PFSK-1 (cell line): ENCODE measurements at regions not wholly inside any gene's neighbourhood (a gene's known extent, or its start where the extent isn't known, plus 50 kb on each side); places are given as distances from the start of the nearest gene placed in this dataset.

Experiments used
- FOXP2 ChIP-seq: optimal IDR thresholded peaks from 2 replicates; pipeline ENCODE3; 2011; ENCODE audit warnings: borderline replicate concordance, control low read depth, inconsistent platforms; ENCODE audit not compliant: insufficient read depth; ENCODE audit errors: extremely low read length, extremely low read depth
- POLR2AphosphoS5 ChIP-seq: IDR thresholded peaks from 2 replicates; pipeline ENCODE4 v1.6.1; 2012; ENCODE audit warnings: low read depth, mild to moderate bottlenecking, control low read depth, low read length, moderate library complexity
- REST ChIP-seq, 2 experiments: IDR thresholded peaks; 2 replicates each; pipeline versions ENCODE4 v1.6.1 to v1.8.0; 2011 to 2012; ENCODE audit warnings: low read depth in 2 of 2, low read length in 2 of 2, control low read depth in 1 of 2, inconsistent platforms in 1 of 2, mild to moderate bottlenecking in 1 of 2, moderate library complexity in 1 of 2; ENCODE audit not compliant: insufficient read depth in 1 of 2
- SIN3A ChIP-seq: IDR thresholded peaks from 2 replicates; pipeline ENCODE4 v1.6.1; 2012; ENCODE audit warnings: mild to moderate bottlenecking, low read length, moderate library complexity, borderline replicate concordance; ENCODE audit not compliant: insufficient read depth
- TAF1 ChIP-seq: IDR thresholded peaks from 2 replicates; pipeline ENCODE4 v1.6.1; 2012; ENCODE audit warnings: low read length, control low read depth, borderline replicate concordance; ENCODE audit not compliant: insufficient read depth

GRCh38 chr12:92400006-92400405, 254.4 kb upstream of the BTG1 start:
- no peak for TF ChIP-seq SIN3A

DNA sequence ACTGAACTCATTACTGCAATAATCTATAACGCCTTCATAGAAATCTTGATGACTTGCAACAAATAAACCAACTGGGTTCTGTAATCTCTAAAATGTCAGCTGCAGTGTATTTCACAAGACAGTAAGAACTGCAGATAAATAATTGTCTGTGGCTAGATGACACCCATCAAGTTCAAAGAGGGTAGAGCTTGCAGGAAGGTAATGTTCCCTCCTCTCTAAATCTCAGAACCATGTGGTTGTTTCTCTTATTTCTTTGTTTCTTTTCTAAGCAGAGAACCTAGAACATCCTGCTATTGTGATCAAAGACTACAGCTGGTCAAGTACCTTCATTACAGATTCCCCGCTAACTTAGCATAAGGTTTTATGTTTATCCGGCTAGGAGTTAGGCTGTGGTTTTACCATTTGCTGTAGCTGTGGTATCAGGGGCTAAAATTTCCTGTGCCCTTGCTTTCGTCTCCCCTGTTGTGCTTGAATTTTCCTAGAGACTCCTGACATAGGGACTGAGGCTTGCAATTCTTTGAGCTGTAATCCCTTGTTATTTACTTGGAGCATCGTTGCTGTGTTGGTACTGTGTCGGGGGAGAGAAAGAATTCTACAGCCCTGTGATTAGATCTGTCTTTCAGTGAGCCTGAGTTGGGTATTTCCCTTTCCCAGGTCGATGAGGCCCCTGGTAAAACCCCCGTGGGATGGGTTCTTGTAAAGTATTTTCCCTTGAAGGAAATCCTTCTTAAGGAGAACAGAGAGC, 253.1 kb upstream of the BTG1 start:
- no peak for TF ChIP-seq FOXP2
- no peak for TF ChIP-seq POLR2AphosphoS5
- TF ChIP-seq TAF1 = no peak
- no peak for TF ChIP-seq REST (IDR thresholded peaks at IDR 0.05; ENCODE audit: insufficient read depth in 1 of 2, low read depth in 2 of 2, low read length in 2 of 2)
- TF ChIP-seq SIN3A = no peak

GRCh38 chr12:92396647-92397252, 251.1 kb upstream of the BTG1 start:
- TF ChIP-seq SIN3A = no peak
- TF ChIP-seq TAF1 = no peak
- no peak for TF ChIP-seq FOXP2
- no peak for TF ChIP-seq POLR2AphosphoS5
- TF ChIP-seq REST (IDR thresholded peaks at IDR 0.05; ENCODE audit: insufficient read depth in 1 of 2, low read depth in 2 of 2, low read length in 2 of 2) = no peak

- TF ChIP-seq SIN3A (no peak), FOXP2 (no peak), REST (IDR thresholded peaks at IDR 0.05; ENCODE audit: insufficient read depth in 1 of 2, low read depth in 2 of 2, low read length in 2 of 2) (no peak), TAF1 (no peak), POLR2AphosphoS5 (no peak)
Observed at GRCh38 chr12:92395322-92395721, 249.7 kb upstream of the BTG1 start.

DNA sequence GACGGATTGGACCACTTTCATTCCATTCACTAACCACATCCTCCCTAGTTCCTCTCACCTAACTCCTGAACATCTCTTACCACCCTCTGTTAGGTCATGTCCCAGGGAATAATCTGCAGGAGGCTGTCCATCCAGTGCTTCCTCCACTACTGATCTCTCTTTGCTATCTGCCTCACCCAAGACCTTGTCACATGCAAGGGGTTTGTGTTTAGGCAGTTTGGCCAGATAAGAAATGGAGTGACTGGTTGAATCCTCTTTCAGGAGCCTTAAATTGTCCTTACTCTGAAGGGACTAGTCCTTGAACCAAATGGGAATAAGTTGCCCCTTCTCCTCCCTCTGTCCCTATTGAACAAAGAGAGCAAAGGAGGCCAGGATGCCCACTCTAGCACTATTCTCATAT, 249.2 kb upstream of the BTG1 start:
- TF ChIP-seq SIN3A (no peak), TAF1 (no peak), REST (IDR thresholded peaks at IDR 0.05; ENCODE audit: insufficient read depth in 1 of 2, low read depth in 2 of 2, low read length in 2 of 2) (no peak), POLR2AphosphoS5 (no peak)
